H9 (cell line): ENCODE measurements at regions not wholly inside any gene's neighbourhood (a gene's known extent, or its start where the extent isn't known, plus 50 kb on each side); places are given as distances from the start of the nearest gene placed in this dataset.

Experiments used
- DNase-seq: peaks from one replicate; pipeline ENCODE4 v3.0.0-alpha.2; 2017
- H2AFZ ChIP-seq: one replicate; pipeline ENCODE4 v1.6.1; 2013; ENCODE audit warnings: mild to moderate bottlenecking, low read length, control low read depth, moderate library complexity
- H2AK5ac ChIP-seq: 2 replicates; pipeline ENCODE4 v1.6.1; 2013; ENCODE audit warnings: low read length, control low read depth, mixed read lengths; ENCODE audit not compliant: insufficient read length
- H2BK120ac ChIP-seq: one replicate; pipeline ENCODE4 v1.6.1; 2013; ENCODE audit warnings: low read depth, mild to moderate bottlenecking, low read length, control low read depth, inconsistent platforms; ENCODE audit not compliant: poor library complexity, severe bottlenecking
- H2BK12ac ChIP-seq: 2 replicates; pipeline ENCODE4 v1.6.1; 2013; ENCODE audit warnings: low read length, control low read depth, mixed read lengths, low read depth; ENCODE audit not compliant: insufficient read length
- H2BK15ac ChIP-seq: 2 replicates; pipeline ENCODE4 v1.6.1; 2013; ENCODE audit warnings: low read depth, low read length, control low read depth
- H2BK20ac ChIP-seq: one replicate; pipeline ENCODE4 v1.6.1; 2013; ENCODE audit warnings: low read depth, mild to moderate bottlenecking, low read length, control low read depth, inconsistent platforms; ENCODE audit not compliant: poor library complexity, severe bottlenecking
- H2BK5ac ChIP-seq: 2 replicates; pipeline ENCODE4 v1.6.1; 2013; ENCODE audit warnings: low read length, control low read depth, mixed read lengths; ENCODE audit not compliant: insufficient read length
- H3K14ac ChIP-seq: 2 replicates; pipeline ENCODE4 v1.6.1; 2013; ENCODE audit warnings: low read length, control low read depth; ENCODE audit not compliant: insufficient read depth
- H3K18ac ChIP-seq: 2 replicates; pipeline ENCODE4 v1.6.1; 2013; ENCODE audit warnings: low read depth, mild to moderate bottlenecking, mixed read lengths, low read length, control low read depth; ENCODE audit not compliant: insufficient read length
- H3K23ac ChIP-seq: 2 replicates; pipeline ENCODE4 v1.6.1; 2013; ENCODE audit warnings: low read length, control low read depth, mixed read lengths, low read depth; ENCODE audit not compliant: insufficient read length
- H3K23me2 ChIP-seq: 2 replicates; pipeline ENCODE4 v1.6.1; 2013; ENCODE audit warnings: low read depth, mild to moderate bottlenecking, mixed read lengths, low read length, control low read depth; ENCODE audit not compliant: insufficient read length, poor library complexity, severe bottlenecking
- H3K27ac ChIP-seq: 2 replicates; pipeline ENCODE4 v1.5.1; 2013; ENCODE audit warnings: low read length, control low read depth, mixed read lengths, low read depth; ENCODE audit not compliant: insufficient read length
- H3K27me3 ChIP-seq: 2 replicates; pipeline ENCODE4 v1.6.1; 2013; ENCODE audit warnings: low read length, control low read depth, inconsistent platforms; ENCODE audit not compliant: insufficient read depth
- H3K4ac ChIP-seq: 2 replicates; pipeline ENCODE4 v1.6.1; 2013; ENCODE audit warnings: low read depth, mild to moderate bottlenecking, control low read depth, inconsistent platforms, low read length, moderate library complexity
- H3K4me1 ChIP-seq: 2 replicates; pipeline ENCODE4 v1.6.1; 2013; ENCODE audit warnings: low read length, control low read depth, inconsistent platforms; ENCODE audit not compliant: insufficient read depth
- H3K4me2 ChIP-seq: 2 replicates; pipeline ENCODE4 v1.6.1; 2013; ENCODE audit warnings: low read length, control low read depth, mixed read lengths; ENCODE audit not compliant: insufficient read length, insufficient read depth
- H3K56ac ChIP-seq: 2 replicates; pipeline ENCODE4 v1.6.1; 2013; ENCODE audit warnings: low read depth, mild to moderate bottlenecking, mixed read lengths, low read length, control low read depth; ENCODE audit not compliant: insufficient read length
- H3K79me1 ChIP-seq: 2 replicates; pipeline ENCODE4 v1.6.1; 2013; ENCODE audit warnings: low read depth, mild to moderate bottlenecking, moderate library complexity, low read length, control low read depth, inconsistent platforms; ENCODE audit not compliant: insufficient read depth, poor library complexity, severe bottlenecking
- H3K79me2 ChIP-seq: 2 replicates; pipeline ENCODE4 v1.6.1; 2013; ENCODE audit warnings: low read length, control low read depth, inconsistent platforms; ENCODE audit not compliant: insufficient read depth
- H3K9ac ChIP-seq: 2 replicates; pipeline ENCODE4 v1.6.1; 2013; ENCODE audit warnings: low read length, control low read depth, mixed read lengths; ENCODE audit not compliant: insufficient read length; ENCODE audit errors: extremely low read depth
- H3K9me3 ChIP-seq: one replicate; pipeline ENCODE4 v1.6.1; 2013; ENCODE audit warnings: low read depth, low read length, inconsistent platforms; ENCODE audit not compliant: control insufficient read depth
- H3T11ph ChIP-seq: one replicate; pipeline ENCODE4 v1.6.1; 2013; ENCODE audit warnings: mild to moderate bottlenecking, low read length, control low read depth, inconsistent platforms
- H4K20me1 ChIP-seq: one replicate; pipeline ENCODE4 v1.6.1; 2013; ENCODE audit not compliant: control insufficient read depth, insufficient read length, insufficient read depth
- H4K5ac ChIP-seq: 2 replicates; pipeline ENCODE4 v1.6.1; 2013; ENCODE audit warnings: low read depth, mild to moderate bottlenecking, mixed read lengths, low read length, control low read depth; ENCODE audit not compliant: insufficient read length
- H4K8ac ChIP-seq: replicated peaks from 2 replicates; pipeline ENCODE4 v1.6.1; 2013; ENCODE audit warnings: low read length, control low read depth, mixed read lengths, low read depth; ENCODE audit not compliant: insufficient read length
- H4K91ac ChIP-seq: 2 replicates; pipeline ENCODE4 v1.6.1; 2013; ENCODE audit warnings: low read depth, mild to moderate bottlenecking, moderate library complexity, mixed read lengths, low read length, control low read depth; ENCODE audit not compliant: insufficient read length
- H3K27ac Mint-ChIP-seq, 3 experiments: 2 replicates in 2 of 3; 3 replicates in 1 of 3; pipeline ENCODE4 v1.8.0; 2020 to 2021; ENCODE audit warnings: mixed read lengths in 3 of 3, mild to moderate bottlenecking in 1 of 3, moderate library complexity in 1 of 3
- H3K27me3 Mint-ChIP-seq: 2 replicates; pipeline ENCODE4 v1.8.0; 2021; ENCODE audit warnings: low read depth, mild to moderate bottlenecking, moderate library complexity, mixed read lengths
- H3K36me3 Mint-ChIP-seq, 3 experiments: 2 replicates in 2 of 3; 3 replicates in 1 of 3; pipeline ENCODE4 v1.8.0; 2020 to 2021; ENCODE audit warnings: low read depth in 3 of 3, mixed read lengths in 3 of 3; ENCODE audit not compliant: insufficient read depth in 1 of 3
- H3K4me1 Mint-ChIP-seq, 2 experiments: 2 replicates each; pipeline ENCODE4 v1.8.0; 2020; ENCODE audit warnings: mixed read lengths in 2 of 2
- H3K4me3 Mint-ChIP-seq, 2 experiments: 2 replicates in 1 of 2; 3 replicates in 1 of 2; pipeline ENCODE4 v1.8.0; 2020 to 2021; ENCODE audit warnings: mild to moderate bottlenecking in 2 of 2, mixed read lengths in 2 of 2, moderate library complexity in 1 of 2
- H3K9me3 Mint-ChIP-seq, 2 experiments: 2 replicates in 1 of 2; 3 replicates in 1 of 2; pipeline ENCODE4 v1.8.0; 2020; ENCODE audit warnings: mild to moderate bottlenecking in 2 of 2, mixed read lengths in 2 of 2, moderate library complexity in 1 of 2
- WGBS: extraction: QIAGEN DNeasy Blood & Tissue Kit; methylation state at CpG from one replicate; pipeline ENCODE4 v1.1.7; 2013; ENCODE audit warnings: missing lambda C conversion rate, low lambda C conversion rate, mixed read lengths; ENCODE audit not compliant: insufficient read length; ENCODE audit errors: extremely low coverage; 5-methylcytosine and 5-hydroxymethylcytosine counted together
- TF ChIP-seq, protein P1 (sequence below): fragments of 200-600 bp; sonication (generic); conservative IDR thresholded peaks from 3 replicates; pipeline ENCODE4 v1.8.0; 2021; ENCODE audit warnings: antibody characterized with exemption, mild to moderate bottlenecking

- no peak overlapping the region for H3K9ac ChIP-seq
- no peak overlapping the region for H3K56ac ChIP-seq
- H3K27ac ChIP-seq = no peak overlapping the region
- H4K91ac ChIP-seq = no peak overlapping the region
- H3K4me1 ChIP-seq = no peaks in the 10 kb centered on the region
- no peak overlapping the region for H2BK20ac ChIP-seq
- H3K23me2 ChIP-seq = no peaks in the 10 kb centered on the region
- H2BK15ac ChIP-seq = no peak overlapping the region
- peaks cover 23 to 33% (median 26%) of the 10 kb centered on the region in 3 experiments for H3K36me3 Mint-ChIP-seq
- no peaks in the 10 kb centered on the region for H3K27me3 Mint-ChIP-seq
- H3K23ac ChIP-seq = no peak overlapping the region
- no peak overlapping the region for H3K4me3 Mint-ChIP-seq
- no peak overlapping the region for H2AFZ ChIP-seq
- H3K14ac ChIP-seq = no peak overlapping the region
- DNase-seq = no peak
- no peak overlapping the region for H4K8ac ChIP-seq
- no CpG with 5 or more reads among the region's 4 CpGs for WGBS
- H3K4ac ChIP-seq = no peak overlapping the region
- H3K79me1 ChIP-seq = no peaks in the 10 kb centered on the region
- no peak overlapping the region for H2BK5ac ChIP-seq
- no peak overlapping the region for H3K27ac Mint-ChIP-seq
- H2AK5ac ChIP-seq = no peak overlapping the region
- H3K4me1 Mint-ChIP-seq = no peaks in the 10 kb centered on the region
- peaks cover 15% of the 10 kb centered on the region for H3K9me3 ChIP-seq
- no peaks in the 10 kb centered on the region for H4K20me1 ChIP-seq
- no peak overlapping the region for H2BK120ac ChIP-seq
- H3K18ac ChIP-seq = no peak overlapping the region
- no peak overlapping the region for H3K4me2 ChIP-seq
- no peak overlapping the region for H2BK12ac ChIP-seq
- no peaks in the 10 kb centered on the region for H3K27me3 ChIP-seq
- H4K5ac ChIP-seq = no peak overlapping the region
- TF ChIP-seq, protein P1, sequence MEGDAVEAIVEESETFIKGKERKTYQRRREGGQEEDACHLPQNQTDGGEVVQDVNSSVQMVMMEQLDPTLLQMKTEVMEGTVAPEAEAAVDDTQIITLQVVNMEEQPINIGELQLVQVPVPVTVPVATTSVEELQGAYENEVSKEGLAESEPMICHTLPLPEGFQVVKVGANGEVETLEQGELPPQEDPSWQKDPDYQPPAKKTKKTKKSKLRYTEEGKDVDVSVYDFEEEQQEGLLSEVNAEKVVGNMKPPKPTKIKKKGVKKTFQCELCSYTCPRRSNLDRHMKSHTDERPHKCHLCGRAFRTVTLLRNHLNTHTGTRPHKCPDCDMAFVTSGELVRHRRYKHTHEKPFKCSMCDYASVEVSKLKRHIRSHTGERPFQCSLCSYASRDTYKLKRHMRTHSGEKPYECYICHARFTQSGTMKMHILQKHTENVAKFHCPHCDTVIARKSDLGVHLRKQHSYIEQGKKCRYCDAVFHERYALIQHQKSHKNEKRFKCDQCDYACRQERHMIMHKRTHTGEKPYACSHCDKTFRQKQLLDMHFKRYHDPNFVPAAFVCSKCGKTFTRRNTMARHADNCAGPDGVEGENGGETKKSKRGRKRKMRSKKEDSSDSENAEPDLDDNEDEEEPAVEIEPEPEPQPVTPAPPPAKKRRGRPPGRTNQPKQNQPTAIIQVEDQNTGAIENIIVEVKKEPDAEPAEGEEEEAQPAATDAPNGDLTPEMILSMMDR = no peak
- H3T11ph ChIP-seq = no peak overlapping the region
- H3K79me2 ChIP-seq = no peaks in the 10 kb centered on the region
- peaks cover 43 to 46% of the 10 kb centered on the region in 2 experiments for H3K9me3 Mint-ChIP-seq
These were observed 309.2 kb upstream of the DDI1 start for GRCh38 chr11:103727262-103727661.
